Natural killer cell treated with Interleukin-12 subunit alpha and Interleukin-12 subunit beta and Interleukin-15 and Interleukin-18, amount 100 ng/mL, for 72 hours (primary cell): ENCODE measurements at regions not wholly inside any gene's neighbourhood (a gene's known extent, or its start where the extent isn't known, plus 50 kb on each side); places are given as distances from the start of the nearest gene placed in this dataset.

Experiments
- ATAC-seq, 2 donors: fragments of 150-1000 bp; cut with Tn5 transposase in 1 of 2; sonication (Bioruptor Pico), chemical (Tn5 transposase) in 1 of 2; 2 replicates each; pipeline ENCODE4 v1.10.0; 2021
- DNase-seq: peaks from one replicate; pipeline ENCODE4 v3.0.0; 2022; ENCODE audit warnings: low spot score
- H3K27ac Mint-ChIP-seq, 2 donors: 1 replicate in 1 of 2; 2 replicates in 1 of 2; pipeline ENCODE4 v1.8.0; 2022; ENCODE audit warnings: mixed read lengths in 2 of 2, mild to moderate bottlenecking in 1 of 2, moderate library complexity in 1 of 2
- H3K27me3 Mint-ChIP-seq, 2 donors: 1 replicate in 1 of 2; 2 replicates in 1 of 2; pipeline ENCODE4 v1.8.0; 2022; ENCODE audit warnings: mixed read lengths in 2 of 2
- H3K36me3 Mint-ChIP-seq: one replicate; pipeline ENCODE4 v1.8.0; 2022; ENCODE audit warnings: mixed read lengths
- H3K4me1 Mint-ChIP-seq, 2 donors: 1 replicate in 1 of 2; 2 replicates in 1 of 2; pipeline ENCODE4 v1.8.0; 2022; ENCODE audit warnings: low read depth in 2 of 2, mixed read lengths in 2 of 2, mild to moderate bottlenecking in 1 of 2
- H3K4me3 Mint-ChIP-seq: one replicate; pipeline ENCODE4 v1.8.0; 2022; ENCODE audit warnings: mixed read lengths
- H3K9me3 Mint-ChIP-seq: 2 replicates; pipeline ENCODE4 v1.8.0; 2022; ENCODE audit warnings: mixed read lengths

DNA sequence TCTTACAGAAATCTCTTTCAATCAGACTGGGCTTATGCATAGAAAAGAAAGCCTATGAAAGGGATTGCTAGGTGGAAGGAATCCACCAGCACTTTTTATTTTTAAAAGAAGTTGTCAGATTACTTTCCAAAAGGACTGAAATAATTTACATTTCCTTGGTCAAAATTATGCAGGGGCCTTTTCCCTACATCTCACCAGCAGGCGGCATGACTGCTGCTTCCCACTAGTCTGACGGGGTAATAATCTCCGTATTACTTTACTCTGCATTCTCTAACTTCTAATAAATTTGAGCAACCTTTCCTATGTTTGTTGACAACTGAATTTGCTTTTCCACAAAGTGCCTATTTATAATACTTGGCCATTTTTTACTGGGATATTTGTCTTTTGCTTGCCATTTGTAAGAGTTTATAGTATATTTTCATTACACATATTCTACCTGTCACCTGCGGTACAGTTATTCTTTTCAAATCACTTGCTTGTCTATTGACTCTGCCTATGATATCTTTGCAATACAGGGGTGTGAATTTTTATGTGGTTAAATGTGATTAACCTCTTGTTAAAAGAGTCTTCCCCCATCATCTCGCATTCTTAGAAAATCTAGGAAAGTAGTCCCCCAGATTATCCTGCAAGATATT is 51.9 kb upstream of the USP47 start:
- DNase-seq (no peak), ATAC-seq (no peak)
- Mint-ChIP-seq H3K27ac (no peak overlapping the region), H3K36me3 (no peaks in the 10 kb centered on the region), H3K27me3 (peaks cover 9 to 16% of the 10 kb centered on the region in 2 donors), H3K4me1 (no peaks in the 10 kb centered on the region), H3K9me3 (no peaks in the 10 kb centered on the region), H3K4me3 (no peak overlapping the region)

GRCh38 chr11:11788063-11788710 is 53.6 kb upstream of the USP47 start:
- Mint-ChIP-seq H3K9me3 (no peaks in the 10 kb centered on the region), H3K4me1 (no peaks in the 10 kb centered on the region), H3K4me3 (peak overlapping the region; percentile 8), H3K36me3 (no peaks in the 10 kb centered on the region), H3K27ac (no peak overlapping the region), H3K27me3 (peaks cover 8 to 13% of the 10 kb centered on the region in 2 donors)
- DNase-seq (no peak), ATAC-seq (no peak)

- H3K9me3 Mint-ChIP-seq: no peaks in the 10 kb centered on the region
- no peaks in the 10 kb centered on the region for H3K4me1 Mint-ChIP-seq
Observed at GRCh38 chr11:11787305-11788062, 54.3 kb upstream of the USP47 start.

GRCh38 chr11:11786771-11787170 is 55.0 kb upstream of the USP47 start:
- Mint-ChIP-seq H3K27ac (no peak overlapping the region), H3K4me3 (no peak overlapping the region), H3K4me1 (no peaks in the 10 kb centered on the region), H3K9me3 (no peaks in the 10 kb centered on the region), H3K36me3 (no peaks in the 10 kb centered on the region), H3K27me3 (peaks cover 14 to 16% of the 10 kb centered on the region in 2 donors)
- DNase-seq (no peak), ATAC-seq (no peak)

More at GRCh38 chr11:11787305-11788062, 54.3 kb upstream of the USP47 start:
- DNase-seq (peak; percentile 69), ATAC-seq (peak; percentile 64 to 81)
- Mint-ChIP-seq H3K27me3 (peaks cover 9 to 10% of the 10 kb centered on the region in 2 donors), H3K4me3 (peak overlapping the region; percentile 8), H3K36me3 (no peaks in the 10 kb centered on the region), H3K27ac (no peak overlapping the region)

- ATAC-seq: no peak
- H3K27ac Mint-ChIP-seq: no peak overlapping the region
- H3K9me3 Mint-ChIP-seq: no peaks in the 10 kb centered on the region
- H3K27me3 Mint-ChIP-seq: peaks cover 14 to 18% of the 10 kb centered on the region in 2 donors
- no peak for DNase-seq
- H3K4me3 Mint-ChIP-seq: no peak overlapping the region
- no peaks in the 10 kb centered on the region for H3K36me3 Mint-ChIP-seq
- no peaks in the 10 kb centered on the region for H3K4me1 Mint-ChIP-seq
Observed at GRCh38 chr11:11786234-11786633, 55.5 kb upstream of the USP47 start.

DNA sequence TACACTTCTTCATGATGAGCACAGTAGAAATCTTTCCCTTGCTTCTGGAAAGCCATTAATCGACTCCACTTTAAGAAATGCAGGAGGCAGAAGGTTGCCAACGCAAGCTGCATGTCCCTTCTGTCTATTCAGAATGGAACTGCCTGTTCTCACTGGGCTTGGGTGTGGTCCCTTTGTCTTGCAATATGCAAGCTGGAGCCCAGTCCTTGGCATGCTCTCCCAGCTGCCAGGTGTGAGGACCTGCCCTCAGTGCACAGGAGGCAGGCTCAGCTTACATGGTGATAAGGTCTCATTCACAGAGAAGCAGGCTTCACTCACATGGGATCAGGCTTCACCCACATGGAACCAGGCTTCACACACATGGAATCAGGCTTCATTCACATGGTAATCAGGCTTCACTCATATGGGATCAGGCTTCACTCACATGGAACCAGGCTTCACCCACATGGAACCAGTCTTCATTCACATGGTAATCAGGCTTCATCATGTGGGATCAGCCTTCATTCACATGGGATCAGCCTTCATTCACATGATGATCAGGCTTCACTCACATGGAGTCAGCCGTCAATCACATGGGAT is 59.2 kb upstream of the USP47 start:
- H3K36me3 Mint-ChIP-seq: no peaks in the 10 kb centered on the region
- ATAC-seq (no peak), DNase-seq (no peak)
- no peak overlapping the region for H3K27ac Mint-ChIP-seq
- no peaks in the 10 kb centered on the region for H3K4me1 Mint-ChIP-seq
- H3K9me3 Mint-ChIP-seq: no peaks in the 10 kb centered on the region
- H3K27me3 Mint-ChIP-seq: peaks cover 20 to 41% of the 10 kb centered on the region in 2 donors
- no peak overlapping the region for H3K4me3 Mint-ChIP-seq

DNA sequence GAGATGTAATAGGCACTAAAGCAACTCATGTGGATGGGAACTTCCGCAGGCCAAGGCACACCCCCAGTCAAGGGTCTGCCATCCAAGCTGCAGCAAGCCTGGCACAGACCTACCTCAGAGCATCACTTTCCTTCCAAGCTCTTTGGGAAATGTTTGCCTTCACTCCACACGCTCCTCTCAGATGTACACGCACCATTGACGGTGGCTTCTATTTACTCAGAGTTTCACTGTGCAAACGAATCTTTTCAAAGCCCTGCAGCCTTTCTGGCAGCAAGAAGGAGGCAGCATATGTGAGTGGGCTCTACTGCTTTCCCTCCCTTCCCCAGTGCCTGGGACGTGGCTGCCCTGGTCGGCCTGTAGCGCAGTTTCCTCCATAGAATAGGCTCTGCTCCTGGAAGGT is 60.9 kb upstream of the USP47 start:
- peaks cover 27 to 50% of the 10 kb centered on the region in 2 donors for H3K27me3 Mint-ChIP-seq
- H3K9me3 Mint-ChIP-seq: no peaks in the 10 kb centered on the region
- no peaks in the 10 kb centered on the region for H3K4me1 Mint-ChIP-seq
- no peak for ATAC-seq
- no peaks in the 10 kb centered on the region for H3K36me3 Mint-ChIP-seq
- H3K4me3 Mint-ChIP-seq: no peak overlapping the region
- DNase-seq: no peak
- no peak overlapping the region for H3K27ac Mint-ChIP-seq

DNA sequence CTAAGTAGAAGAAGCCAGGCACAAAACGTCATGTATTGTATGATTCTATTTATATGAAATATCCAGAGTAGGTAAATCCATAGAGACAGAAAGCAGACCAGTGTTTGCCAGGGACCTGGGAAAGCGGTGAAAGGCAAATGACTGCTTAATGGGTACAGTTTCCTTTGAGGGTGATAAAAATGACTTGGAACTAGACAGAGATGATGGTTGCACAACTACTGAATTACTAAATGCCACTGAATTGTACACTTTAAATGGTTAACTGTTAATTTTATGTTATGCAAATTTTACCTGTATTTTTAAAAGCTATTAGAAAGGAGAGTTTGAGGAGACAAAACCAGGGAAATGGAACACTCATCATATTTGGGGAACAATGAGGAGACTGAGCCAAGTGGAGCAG is 61.8 kb upstream of the USP47 start:
- Mint-ChIP-seq H3K36me3 (no peaks in the 10 kb centered on the region), H3K27me3 (peaks cover 29 to 59% of the 10 kb centered on the region in 2 donors), H3K4me3 (no peak overlapping the region), H3K4me1 (no peaks in the 10 kb centered on the region), H3K27ac (no peak overlapping the region), H3K9me3 (no peaks in the 10 kb centered on the region)
- no peak for DNase-seq
- no peak for ATAC-seq

GRCh38 chr11:11777897-11778296 is 63.9 kb upstream of the USP47 start:
- Mint-ChIP-seq H3K36me3 (no peaks in the 10 kb centered on the region), H3K4me3 (no peak overlapping the region)
- DNase-seq: no peak

DNA sequence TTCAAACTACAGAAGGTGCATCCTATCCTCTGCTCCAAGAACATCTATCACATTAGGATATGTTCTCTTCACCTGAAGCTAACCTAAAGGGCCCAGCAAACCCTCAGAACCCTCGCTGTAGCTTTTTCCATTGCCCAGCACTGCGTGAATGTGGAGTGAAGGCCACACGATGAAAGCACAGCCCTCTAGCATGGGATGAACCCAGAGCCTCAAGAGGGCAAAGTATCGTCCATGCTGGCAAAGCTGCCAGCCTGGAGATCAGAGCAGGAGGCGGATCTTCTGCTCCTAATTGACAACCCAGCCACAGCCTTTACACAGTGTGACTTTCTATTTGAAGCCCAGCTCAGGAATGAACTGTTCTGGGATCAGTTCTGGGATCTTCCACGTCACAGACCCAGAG is 65.1 kb upstream of the USP47 start:
- H3K27me3 Mint-ChIP-seq: peaks cover 22 to 48% of the 10 kb centered on the region in 2 donors
- H3K4me1 Mint-ChIP-seq: no peaks in the 10 kb centered on the region
- no peaks in the 10 kb centered on the region for H3K36me3 Mint-ChIP-seq
- H3K4me3 Mint-ChIP-seq: no peak overlapping the region
- DNase-seq (no peak), ATAC-seq (no peak)
- H3K9me3 Mint-ChIP-seq: no peaks in the 10 kb centered on the region
- H3K27ac Mint-ChIP-seq: no peak overlapping the region

More at GRCh38 chr11:11777897-11778296, 63.9 kb upstream of the USP47 start:
- H3K4me1 Mint-ChIP-seq: no peaks in the 10 kb centered on the region
- H3K27ac Mint-ChIP-seq: no peak overlapping the region
- peaks cover 26 to 53% of the 10 kb centered on the region in 2 donors for H3K27me3 Mint-ChIP-seq
- H3K9me3 Mint-ChIP-seq: no peaks in the 10 kb centered on the region
- no peak for ATAC-seq

- Mint-ChIP-seq H3K27me3 (peaks cover 23 to 49% of the 10 kb centered on the region in 2 donors), H3K27ac (no peak overlapping the region), H3K4me1 (no peaks in the 10 kb centered on the region), H3K9me3 (no peaks in the 10 kb centered on the region), H3K36me3 (no peaks in the 10 kb centered on the region), H3K4me3 (no peak overlapping the region)
- DNase-seq (no peak), ATAC-seq (no peak)
Observed at GRCh38 chr11:11774928-11775327, 66.8 kb upstream of the USP47 start.

GRCh38 chr11:11772865-11773515 is 68.8 kb upstream of the USP47 start:
- Mint-ChIP-seq H3K4me3 (no peak overlapping the region), H3K9me3 (no peaks in the 10 kb centered on the region), H3K4me1 (no peaks in the 10 kb centered on the region), H3K27ac (no peak overlapping the region), H3K36me3 (no peaks in the 10 kb centered on the region), H3K27me3 (peaks cover 25 to 58% of the 10 kb centered on the region in 2 donors)
- ATAC-seq: no peak
- no peak for DNase-seq

- DNase-seq (no peak), ATAC-seq (no peak)
- Mint-ChIP-seq H3K36me3 (no peaks in the 10 kb centered on the region), H3K4me3 (no peak overlapping the region), H3K27me3 (peaks cover 24 to 58% of the 10 kb centered on the region in 2 donors), H3K27ac (no peak overlapping the region), H3K4me1 (no peaks in the 10 kb centered on the region), H3K9me3 (no peaks in the 10 kb centered on the region)
Observed at GRCh38 chr11:11770921-11771486, 70.8 kb upstream of the USP47 start.
